ENCODE measurements at regions not wholly inside any gene's neighbourhood (a gene's known extent, or its start where the extent isn't known, plus 50 kb on each side); places are given as distances from the start of the nearest gene placed in this dataset.
"Not testable (repeated sequence)": the region's sequence is repeated elsewhere in the genome, so short reads cannot be mapped to it uniquely, and the experiment has no call there.

- DNase-seq (ENCODE audit: extremely low read depth in 1 of 2, low read depth in 1 of 2), result no peak
Observed at GRCh38 chr3:74165211-74165610, 449.2 kb downstream of the CNTN3 start.

GRCh38 chr3:74149466-74149865, 465.0 kb downstream of the CNTN3 start:
- DNase-seq (ENCODE audit: extremely low read depth in 1 of 2, low read depth in 1 of 2), result no peak

- no peak for DNase-seq (ENCODE audit: extremely low read depth in 1 of 2, low read depth in 1 of 2)
Observed at GRCh38 chr3:74145277-74145676, 469.2 kb downstream of the CNTN3 start.

GRCh38 chr3:74139648-74140047, 474.8 kb downstream of the CNTN3 start:
- DNase-seq (ENCODE audit: extremely low read depth in 1 of 2, low read depth in 1 of 2), result no peak

GRCh38 chr3:74137790-74138189, 476.7 kb downstream of the CNTN3 start:
- DNase-seq (ENCODE audit: extremely low read depth in 1 of 2, low read depth in 1 of 2), result no peak

- DNase-seq (ENCODE audit: extremely low read depth in 1 of 2, low read depth in 1 of 2), result no peak
Observed at GRCh38 chr3:74135808-74136207, 478.7 kb downstream of the CNTN3 start.

- DNase-seq (ENCODE audit: extremely low read depth in 1 of 2, low read depth in 1 of 2), result no peak
Observed at GRCh38 chr3:74134831-74135230, 479.6 kb downstream of the CNTN3 start.

GRCh38 chr3:74131546-74132328, 482.7 kb downstream of the CNTN3 start:
- DNase-seq (ENCODE audit: extremely low read depth in 1 of 2, low read depth in 1 of 2), result not testable (repeated sequence)

GRCh38 chr3:74129611-74130010, 484.8 kb downstream of the CNTN3 start:
- no peak for DNase-seq (ENCODE audit: extremely low read depth in 1 of 2, low read depth in 1 of 2)

GRCh38 chr3:74129056-74129455, 485.4 kb downstream of the CNTN3 start:
- no peak for DNase-seq (ENCODE audit: extremely low read depth in 1 of 2, low read depth in 1 of 2)

GRCh38 chr3:74127256-74127655, 487.2 kb downstream of the CNTN3 start:
- no peak for DNase-seq (ENCODE audit: extremely low read depth in 1 of 2, low read depth in 1 of 2)

GRCh38 chr3:74124782-74125181, 489.7 kb downstream of the CNTN3 start:
- DNase-seq (ENCODE audit: extremely low read depth in 1 of 2, low read depth in 1 of 2), result no peak

- no peak for DNase-seq (ENCODE audit: extremely low read depth in 1 of 2, low read depth in 1 of 2)
Observed at GRCh38 chr3:74122281-74122680, 492.2 kb downstream of the CNTN3 start.

GRCh38 chr3:74121761-74122160, 492.7 kb downstream of the CNTN3 start:
- no peak for DNase-seq (ENCODE audit: extremely low read depth in 1 of 2, low read depth in 1 of 2)

GRCh38 chr3:74119221-74119620, 494.5 kb upstream of the PDZRN3 start:
- DNase-seq (ENCODE audit: extremely low read depth in 1 of 2, low read depth in 1 of 2), result no peak

- no peak for DNase-seq (ENCODE audit: extremely low read depth in 1 of 2, low read depth in 1 of 2)
Observed at GRCh38 chr3:74115906-74116305, 491.2 kb upstream of the PDZRN3 start.

GRCh38 chr3:74107451-74107850, 482.7 kb upstream of the PDZRN3 start:
- DNase-seq (ENCODE audit: extremely low read depth in 1 of 2, low read depth in 1 of 2), result no peak

GRCh38 chr3:74106925-74107324, 482.2 kb upstream of the PDZRN3 start:
- DNase-seq (ENCODE audit: extremely low read depth in 1 of 2, low read depth in 1 of 2), result no peak

- DNase-seq (ENCODE audit: extremely low read depth in 1 of 2, low read depth in 1 of 2), result no peak
Observed at GRCh38 chr3:74091204-74091603, 466.5 kb upstream of the PDZRN3 start.

- DNase-seq (ENCODE audit: extremely low read depth in 1 of 2, low read depth in 1 of 2), result no peak
Observed at GRCh38 chr3:74089814-74090213, 465.1 kb upstream of the PDZRN3 start.

- DNase-seq (ENCODE audit: extremely low read depth in 1 of 2, low read depth in 1 of 2), result no peak
Observed at GRCh38 chr3:74080056-74080461, 455.3 kb upstream of the PDZRN3 start.

- DNase-seq (ENCODE audit: extremely low read depth in 1 of 2, low read depth in 1 of 2), result no peak
Observed at GRCh38 chr3:74075241-74075640, 450.5 kb upstream of the PDZRN3 start.

GRCh38 chr3:74074700-74075099, 450.0 kb upstream of the PDZRN3 start:
- no peak for DNase-seq (ENCODE audit: extremely low read depth in 1 of 2, low read depth in 1 of 2)
